ENCODE measurements at regions not wholly inside any gene's neighbourhood (a gene's known extent, or its start where the extent isn't known, plus 50 kb on each side); places are given as distances from the start of the nearest gene placed in this dataset.

DNA sequence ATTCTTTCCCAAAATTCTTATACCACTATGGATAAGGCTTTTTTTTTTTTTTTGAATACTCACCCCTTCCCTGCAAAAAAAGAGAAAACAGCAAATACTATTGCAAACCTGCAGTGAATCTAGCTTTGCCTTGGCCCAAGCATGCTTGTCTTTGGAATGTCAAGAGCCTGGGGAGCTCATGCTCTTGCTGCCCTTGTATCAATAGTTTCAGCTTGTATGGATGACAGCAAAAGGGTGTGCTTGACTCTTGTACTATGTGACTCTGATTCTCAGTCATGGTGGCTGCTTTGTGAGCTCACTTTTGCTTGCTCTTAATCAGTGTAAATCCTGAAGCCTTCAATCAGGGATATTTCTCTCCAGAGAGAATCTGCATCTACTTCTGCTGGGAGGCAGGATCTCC lies 149.2 kb downstream of the EMP1 start:
- no peak for DNase-seq (ENCODE audit: low spot score in 2 of 2)
- Histone ChIP-seq H3K27ac (no peak overlapping the region), H3K36me3 (no peaks in the 10 kb centered on the region), H3K27me3 (no peaks in the 10 kb centered on the region), H3K4me1 (peaks cover 4% of the 10 kb centered on the region), H3K4me3 (no peak overlapping the region), H3K9me3 (no peaks in the 10 kb centered on the region)
- TF ChIP-seq CTCF (IDR thresholded peaks at IDR 0.05) (no peak), POLR2A (IDR thresholded peaks at IDR 0.05) (no peak), POLR2AphosphoS5 (IDR thresholded peaks at IDR 0.05) (no peak)

GRCh38 chr12:13343375-13343774 lies 146.8 kb downstream of the EMP1 start:
- no peaks in the 10 kb centered on the region for H3K27me3 ChIP-seq
- TF ChIP-seq EP300 (IDR thresholded peaks at IDR 0.05): no peak
- TF ChIP-seq POLR2A (IDR thresholded peaks at IDR 0.05): no peak
- TF ChIP-seq CTCF (IDR thresholded peaks at IDR 0.05): no peak
- no peak for TF ChIP-seq POLR2AphosphoS5 (IDR thresholded peaks at IDR 0.05)
- no peaks in the 10 kb centered on the region for H3K36me3 ChIP-seq
- 71% methylated on average over 2 of the region's 2 CpGs for WGBS
- H3K9me3 ChIP-seq: no peaks in the 10 kb centered on the region
- peaks cover 4% of the 10 kb centered on the region for H3K4me1 ChIP-seq
- DNase-seq (ENCODE audit: low spot score in 2 of 2): no peak
- no peak overlapping the region for H3K4me3 ChIP-seq
- no peak overlapping the region for H3K27ac ChIP-seq

DNA sequence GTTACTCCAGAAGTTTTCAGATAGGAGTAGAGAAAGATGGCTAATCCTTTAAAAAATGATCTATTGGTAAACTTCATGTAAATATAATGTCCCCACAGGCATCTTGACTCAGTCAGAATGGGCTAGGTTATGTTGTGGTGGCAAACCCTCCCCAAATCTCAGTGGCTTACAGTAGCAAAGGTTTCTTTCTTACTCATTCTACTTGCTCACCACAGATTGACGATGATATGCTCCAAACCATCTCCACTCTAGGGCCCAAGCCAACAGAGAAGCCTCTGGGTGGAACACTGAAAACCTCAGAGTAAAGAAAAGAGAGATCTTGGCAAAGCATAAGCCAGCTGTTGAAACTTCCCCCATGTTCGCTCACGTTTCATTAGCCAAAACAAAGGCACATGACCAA lies 146.4 kb downstream of the EMP1 start:
- 70% methylated on average over 3 of the region's 3 CpGs for WGBS
- Histone ChIP-seq H3K27ac (no peak overlapping the region), H3K4me3 (no peak overlapping the region), H3K27me3 (no peaks in the 10 kb centered on the region), H3K36me3 (no peaks in the 10 kb centered on the region), H3K9me3 (no peaks in the 10 kb centered on the region), H3K4me1 (peaks cover 4% of the 10 kb centered on the region)
- DNase-seq (ENCODE audit: low spot score in 2 of 2): no peak
- TF ChIP-seq EP300 (IDR thresholded peaks at IDR 0.05): no peak
- TF ChIP-seq CTCF (IDR thresholded peaks at IDR 0.05): no peak
- TF ChIP-seq POLR2AphosphoS5 (IDR thresholded peaks at IDR 0.05): no peak
- no peak for TF ChIP-seq POLR2A (IDR thresholded peaks at IDR 0.05)

DNA sequence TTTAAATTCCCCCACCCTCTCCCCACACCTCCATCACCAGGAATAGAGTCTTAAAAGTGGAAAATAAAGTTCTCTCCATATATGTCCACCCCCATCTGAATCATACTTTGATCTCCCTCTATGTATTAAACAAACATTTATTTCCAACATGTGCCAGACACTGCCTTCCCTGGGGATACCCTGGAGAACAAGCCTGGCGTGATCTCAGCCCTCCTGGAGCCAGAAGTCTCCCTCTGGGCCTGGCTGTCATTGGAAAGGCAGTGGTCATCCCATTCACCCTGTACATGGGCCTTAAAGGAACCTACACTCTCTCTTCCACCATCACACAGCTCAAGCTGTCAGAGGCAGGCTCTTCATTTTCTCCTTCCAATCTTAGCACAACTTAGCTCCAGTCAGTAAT lies 143.6 kb downstream of the EMP1 start:
- Histone ChIP-seq H3K4me1 (no peaks in the 10 kb centered on the region), H3K27ac (no peak overlapping the region), H3K36me3 (no peaks in the 10 kb centered on the region), H3K9me3 (no peaks in the 10 kb centered on the region), H3K27me3 (no peaks in the 10 kb centered on the region), H3K4me3 (no peak overlapping the region)
- DNase-seq (ENCODE audit: low spot score in 2 of 2): no peak
- TF ChIP-seq POLR2AphosphoS5 (IDR thresholded peaks at IDR 0.05) (no peak), CTCF (IDR thresholded peaks at IDR 0.05) (no peak), EP300 (IDR thresholded peaks at IDR 0.05) (no peak), POLR2A (IDR thresholded peaks at IDR 0.05) (no peak)
- WGBS: 48% methylated on average over 1 of the region's 1 CpG

DNA sequence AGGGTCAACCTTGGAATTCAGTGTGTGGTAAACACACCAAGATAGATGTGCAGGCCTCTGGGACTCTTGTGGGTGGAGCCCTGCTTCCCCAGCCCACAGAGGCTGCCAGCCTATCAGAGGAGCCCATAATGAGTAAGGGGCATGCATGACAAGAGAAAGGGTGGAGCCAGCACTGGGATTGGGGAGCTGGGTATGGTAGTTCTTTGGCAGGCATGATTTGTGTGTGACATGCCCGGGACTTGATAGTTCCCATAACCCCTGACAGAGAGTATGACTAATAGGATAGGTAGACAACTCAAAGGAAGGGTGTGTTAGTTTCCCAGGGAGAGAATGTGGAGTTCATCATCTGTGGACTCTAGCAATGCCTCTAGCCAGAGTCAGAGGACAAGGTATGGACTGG lies 143.0 kb downstream of the EMP1 start:
- H3K9me3 ChIP-seq: no peaks in the 10 kb centered on the region
- 47% methylated on average over 1 of the region's 1 CpG for WGBS
- TF ChIP-seq EP300 (IDR thresholded peaks at IDR 0.05): no peak
- TF ChIP-seq POLR2AphosphoS5 (IDR thresholded peaks at IDR 0.05): no peak
- no peak for TF ChIP-seq POLR2A (IDR thresholded peaks at IDR 0.05)
- no peak for TF ChIP-seq CTCF (IDR thresholded peaks at IDR 0.05)
- H3K4me1 ChIP-seq: no peaks in the 10 kb centered on the region
- no peaks in the 10 kb centered on the region for H3K27me3 ChIP-seq
- no peak overlapping the region for H3K4me3 ChIP-seq
- H3K27ac ChIP-seq: no peak overlapping the region
- H3K36me3 ChIP-seq: no peaks in the 10 kb centered on the region
- no peak for DNase-seq (ENCODE audit: low spot score in 2 of 2)
